ENCODE measurements at regions not wholly inside any gene's neighbourhood (a gene's known extent, or its start where the extent isn't known, plus 50 kb on each side); places are given as distances from the start of the nearest gene placed in this dataset.

DNA sequence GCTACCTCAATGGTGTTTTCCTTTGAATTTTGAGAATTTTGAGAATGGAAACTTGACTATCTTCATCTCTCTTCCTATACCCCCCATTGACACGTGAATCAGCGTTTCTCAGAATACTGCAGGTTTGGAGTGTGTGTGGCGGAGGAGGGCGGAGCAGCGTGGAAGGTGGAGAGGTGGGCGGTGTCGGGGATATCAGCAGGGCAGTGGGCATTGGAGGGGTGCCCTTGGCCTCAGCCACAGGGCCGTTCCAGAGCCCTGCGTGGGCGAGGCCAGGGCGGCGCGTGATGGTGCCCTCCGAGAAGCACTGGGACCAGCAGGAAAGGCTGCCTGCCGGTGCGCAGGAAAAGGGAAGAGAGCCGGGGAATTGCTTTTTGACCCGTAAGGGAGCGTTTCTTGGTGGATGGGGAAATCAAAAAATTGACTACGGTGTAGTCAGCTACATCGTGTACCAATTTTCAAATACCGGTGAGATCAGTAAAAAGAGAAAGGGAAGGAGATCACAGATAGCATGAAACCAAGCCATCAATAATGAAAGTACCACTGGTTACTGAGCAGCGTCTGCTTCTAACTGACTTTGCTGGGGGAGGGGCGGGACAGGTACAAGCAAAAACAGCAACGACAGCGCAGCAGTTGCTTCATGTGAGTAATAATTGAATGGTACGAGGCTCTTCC is 82.7 kb upstream of the DUSP22 start:
- DNase-seq (ENCODE audit: low spot score): no peak

DNA sequence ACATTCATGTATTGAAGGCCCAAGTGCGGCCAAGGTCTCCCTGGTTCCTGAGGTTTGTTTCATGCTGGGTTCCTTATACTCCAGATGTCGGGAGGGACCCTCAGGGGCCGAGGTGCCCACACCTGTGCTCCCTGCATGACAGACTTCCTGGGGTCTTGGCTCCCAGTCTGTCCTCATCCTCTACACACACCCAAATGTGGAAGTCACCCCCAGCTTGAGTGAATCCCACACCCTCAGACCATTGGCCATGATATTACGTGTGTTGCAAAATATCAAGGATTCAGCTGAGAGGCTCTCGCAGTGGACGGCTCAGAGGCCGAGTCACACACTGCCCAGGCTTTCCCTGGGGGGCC is 82.2 kb upstream of the DUSP22 start:
- DNase-seq (ENCODE audit: low spot score): no peak

DNA sequence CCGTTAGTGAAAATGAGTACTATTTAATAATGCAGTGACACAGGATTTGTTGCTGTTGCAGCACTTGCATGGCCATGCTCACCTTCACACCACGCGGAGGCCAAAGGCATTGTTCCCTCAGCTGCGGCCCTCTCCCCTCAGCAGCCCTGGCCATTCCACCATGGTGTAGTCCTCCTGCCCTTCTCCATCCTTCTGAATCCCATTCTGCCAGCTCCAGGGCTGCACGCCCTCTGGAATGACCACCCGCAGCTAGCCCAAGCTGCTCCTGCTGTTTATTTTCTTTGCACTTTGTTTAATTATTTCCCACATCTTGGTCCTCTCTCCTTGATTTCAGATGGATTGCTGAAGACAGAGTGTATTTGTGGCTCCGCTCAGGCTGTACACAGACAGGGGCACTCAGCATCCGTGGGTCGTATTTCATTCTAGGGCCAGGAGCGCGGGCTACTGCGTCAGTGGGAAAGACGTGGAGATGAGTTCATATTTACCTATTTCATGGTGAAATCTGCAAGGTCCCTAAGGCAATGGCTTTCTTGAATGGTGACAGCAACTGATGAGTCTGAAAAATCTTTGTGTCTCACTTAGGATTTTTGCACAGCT is 81.4 kb upstream of the DUSP22 start:
- DNase-seq (ENCODE audit: low spot score): no peak

DNA sequence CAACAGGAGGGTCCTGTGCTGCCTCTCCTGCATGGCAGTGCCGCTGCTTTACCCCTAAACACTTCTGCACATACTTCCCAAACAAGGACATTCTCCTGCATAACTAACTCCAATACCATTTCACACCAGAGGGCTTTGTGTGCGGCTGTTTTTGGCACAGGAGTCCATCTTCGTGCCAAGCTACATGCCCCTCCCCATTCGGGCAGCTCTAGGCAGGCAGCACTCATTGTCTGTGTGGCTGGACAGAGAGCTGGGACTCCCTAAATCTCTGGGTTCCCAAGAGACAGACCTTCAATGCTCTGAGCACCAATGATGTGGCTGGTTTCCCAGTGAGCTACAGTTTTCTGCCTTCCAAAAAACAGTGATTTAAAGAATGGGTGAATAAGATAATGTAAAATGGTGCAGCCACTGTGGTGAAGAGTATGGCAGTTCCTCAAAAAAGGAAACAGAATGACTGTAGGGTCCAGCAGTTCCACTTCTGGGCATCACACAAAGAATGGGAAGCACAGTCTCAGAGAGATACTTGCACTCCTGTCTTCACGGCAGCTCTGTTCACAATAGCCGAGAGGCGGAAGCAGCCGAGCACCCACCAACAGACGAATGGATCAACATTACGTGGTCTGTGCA is 80.3 kb upstream of the DUSP22 start:
- DNase-seq (ENCODE audit: low spot score): no peak

DNA sequence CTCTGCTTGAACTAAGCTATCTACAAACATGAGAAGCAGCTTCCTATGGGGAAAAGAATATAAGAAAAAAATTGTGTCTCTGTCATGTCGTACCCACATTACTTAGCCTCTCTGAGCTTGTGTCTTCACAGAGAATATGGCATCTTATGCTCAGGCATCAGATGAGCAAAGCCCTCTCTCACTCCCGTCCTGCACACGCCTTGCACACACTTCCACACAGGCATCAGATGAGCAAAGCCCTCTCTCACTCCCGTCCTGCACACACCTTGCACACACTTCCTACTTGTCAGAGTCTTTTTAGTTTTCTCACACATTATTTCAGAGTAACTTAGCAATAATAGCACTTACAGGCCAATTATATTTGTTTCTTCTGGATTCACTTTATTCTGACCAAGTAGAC is 79.0 kb upstream of the DUSP22 start:
- DNase-seq (ENCODE audit: low spot score): no peak

DNA sequence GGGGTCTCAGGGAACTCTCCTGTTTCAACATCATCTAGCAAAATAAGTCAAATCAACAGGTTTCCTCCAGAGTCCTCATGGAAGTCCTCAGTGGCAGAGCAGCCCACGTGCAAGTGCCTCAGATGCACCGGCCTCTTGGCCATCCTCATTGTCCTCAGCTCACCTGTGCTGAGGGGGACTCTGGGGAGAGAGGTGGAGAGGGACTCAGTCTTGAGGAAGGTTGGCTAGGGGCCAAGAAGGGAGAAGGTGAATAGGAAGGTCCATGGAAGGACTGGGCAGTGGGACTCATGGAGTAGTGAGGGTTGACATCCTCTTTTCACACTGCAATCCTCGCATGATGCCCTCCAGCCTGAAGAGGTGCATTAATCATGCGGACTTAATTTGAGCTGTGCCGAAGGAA is 77.9 kb upstream of the DUSP22 start:
- no peak for DNase-seq (ENCODE audit: low spot score)

GRCh38 chr6:215335-216034 is 76.8 kb upstream of the DUSP22 start:
- no peak for DNase-seq (ENCODE audit: low spot score)

DNA sequence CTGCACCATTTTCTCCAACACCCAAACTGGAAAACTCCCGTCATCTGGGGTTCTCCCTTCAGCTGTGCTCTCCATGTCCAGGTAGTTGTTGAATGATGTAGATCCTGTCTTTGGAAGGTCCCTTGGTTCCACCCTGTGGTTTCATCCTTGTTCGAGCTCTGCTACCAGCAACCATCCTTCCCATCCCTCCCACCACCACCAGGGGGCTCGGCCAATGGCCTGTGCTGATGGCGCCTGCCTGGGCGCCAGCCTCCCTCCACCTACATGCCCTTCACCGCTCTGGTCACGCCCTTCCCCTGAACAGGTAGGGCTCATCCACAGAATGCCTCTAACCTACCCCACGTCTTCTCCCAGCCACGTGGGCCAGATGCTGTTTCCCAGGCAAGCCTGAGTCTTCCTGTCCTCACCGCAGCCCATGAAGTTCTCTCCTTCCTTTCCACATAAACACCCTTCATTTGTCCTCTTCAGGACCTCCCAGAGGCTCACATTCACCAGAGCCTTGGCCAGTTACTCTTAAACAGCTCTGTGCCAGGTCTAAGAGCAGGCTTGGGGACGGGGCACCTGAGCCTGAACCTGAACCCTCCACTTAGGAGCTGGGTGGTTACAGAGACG is 75.1 kb upstream of the DUSP22 start:
- DNase-seq (ENCODE audit: low spot score): no peak

DNA sequence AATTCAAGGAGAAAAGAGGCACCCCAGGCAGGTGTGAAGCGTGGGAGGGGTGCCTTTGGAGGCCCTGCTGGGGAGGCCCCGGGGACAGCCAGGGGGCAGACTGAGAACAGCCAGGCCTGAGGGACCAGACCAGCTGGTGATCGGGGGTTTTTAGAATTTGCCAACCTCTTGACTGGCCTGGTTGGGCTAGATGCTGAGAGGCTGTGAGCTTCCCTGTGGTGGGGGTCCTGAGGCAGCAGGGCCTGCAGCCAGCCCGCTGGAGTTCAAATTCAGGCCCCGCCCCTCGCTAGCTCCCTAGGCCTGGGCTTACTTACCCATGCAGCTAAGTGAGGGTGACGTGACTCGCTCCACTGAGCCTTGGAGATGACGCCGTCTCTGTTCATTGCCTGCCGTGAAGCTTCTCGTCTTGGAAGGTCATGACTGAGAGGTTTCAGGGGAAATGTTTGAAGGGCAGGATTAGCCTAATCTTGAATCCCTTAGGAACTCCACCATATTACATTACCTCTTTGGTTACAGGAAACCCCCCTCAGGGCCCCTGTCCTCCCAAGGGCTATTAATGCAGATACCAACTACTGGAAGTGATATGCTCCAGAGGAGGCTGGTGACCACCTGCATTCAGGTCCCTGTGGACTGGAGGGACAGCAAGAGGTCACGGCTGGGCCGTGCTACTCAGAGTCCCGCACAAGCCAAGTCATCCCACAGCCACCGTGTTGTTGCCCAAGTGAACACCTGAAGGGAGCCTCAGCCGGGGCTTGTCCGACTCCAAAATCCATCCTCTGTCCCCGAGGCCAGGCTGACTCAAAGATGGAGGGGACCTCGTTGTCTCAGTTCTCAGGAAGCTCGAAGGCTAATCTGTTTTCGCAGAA is 73.9 kb upstream of the DUSP22 start:
- DNase-seq (ENCODE audit: low spot score): no peak

GRCh38 chr6:219019-219570 is 73.2 kb upstream of the DUSP22 start:
- DNase-seq (ENCODE audit: low spot score): no peak

DNA sequence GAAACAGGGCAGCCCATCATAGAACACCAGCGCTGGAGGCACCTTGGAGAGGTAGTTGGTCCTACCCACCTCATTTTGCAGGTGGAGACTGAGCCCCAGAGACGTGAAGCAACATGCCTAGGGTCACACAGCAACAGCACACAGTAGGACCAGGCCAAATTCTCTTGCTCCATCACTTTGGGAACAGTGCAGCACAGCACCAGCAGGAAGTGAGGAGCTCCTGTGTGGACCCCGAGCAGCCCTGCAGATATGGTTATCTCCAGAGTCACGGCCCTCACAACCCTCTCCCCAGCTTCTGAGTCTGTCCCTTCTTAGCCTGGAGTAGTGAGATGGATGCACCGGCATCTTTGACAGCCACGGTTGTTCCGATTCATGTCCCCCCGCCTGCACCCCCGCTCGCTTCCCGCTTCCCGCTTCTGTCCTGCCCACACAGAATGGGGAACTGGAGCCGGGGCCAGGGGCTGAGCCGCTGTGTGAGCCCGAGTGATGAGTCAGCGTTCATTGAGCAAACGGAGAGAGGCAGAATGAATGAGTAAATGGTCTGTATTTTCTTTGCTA is 72.6 kb upstream of the DUSP22 start:
- DNase-seq (ENCODE audit: low spot score): no peak

DNA sequence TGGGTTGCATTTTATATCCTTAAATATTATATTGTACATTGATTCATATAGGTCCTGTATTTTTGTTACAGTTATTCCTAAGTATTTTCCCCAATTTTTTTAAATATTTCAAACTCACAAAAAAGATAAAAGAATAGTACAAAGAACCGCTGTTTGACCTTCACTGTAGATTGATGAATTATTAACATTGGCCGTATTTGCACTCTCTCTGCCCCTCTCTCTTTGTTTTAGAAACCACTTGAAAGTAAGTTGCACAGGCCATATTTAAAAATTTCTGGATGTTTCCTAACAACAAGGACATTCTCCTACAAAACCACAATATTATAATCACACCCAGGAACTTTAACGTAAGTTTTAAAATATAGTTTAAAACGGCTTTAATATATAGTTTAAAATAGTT is 72.0 kb upstream of the DUSP22 start:
- no peak for DNase-seq (ENCODE audit: low spot score)

GRCh38 chr6:220721-221475 is 71.4 kb upstream of the DUSP22 start:
- DNase-seq (ENCODE audit: low spot score): no peak

DNA sequence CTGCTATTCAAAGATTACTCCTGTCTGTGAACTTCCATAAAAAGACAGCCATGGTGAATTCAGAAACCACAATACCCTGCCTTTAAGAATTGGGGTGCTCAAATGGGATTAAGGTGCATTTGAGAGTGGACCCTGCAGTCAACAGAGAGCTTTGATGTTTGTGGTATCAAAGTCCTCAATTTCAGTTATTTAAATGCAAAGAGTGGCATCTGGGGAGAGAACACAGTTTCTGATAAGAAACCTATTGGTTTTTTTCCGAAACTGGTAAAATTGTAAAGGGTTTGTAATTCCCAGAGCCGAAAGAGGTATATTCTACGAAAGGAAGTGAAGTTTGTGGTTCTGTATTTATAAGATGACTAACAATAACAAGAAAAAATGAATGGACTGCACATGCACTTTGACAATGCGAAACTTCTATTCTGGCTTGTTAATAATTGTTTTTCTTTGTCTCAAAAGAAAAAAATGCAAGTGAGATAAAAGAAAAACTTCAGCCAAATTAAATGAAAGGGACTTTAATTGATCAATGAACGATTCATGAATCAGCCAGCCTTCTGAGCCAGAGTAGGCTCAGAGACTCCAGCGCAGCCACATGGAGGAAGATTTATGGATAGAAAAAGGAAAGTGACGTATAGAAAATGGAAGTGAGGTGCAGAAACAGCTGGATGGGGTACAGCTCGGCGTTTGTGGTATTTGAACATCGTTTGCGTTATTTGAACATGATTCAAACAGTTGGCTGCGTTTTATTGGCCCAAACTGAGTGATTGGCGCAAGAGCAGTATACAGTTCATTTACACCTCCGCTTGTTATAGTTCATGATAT is 70.5 kb upstream of the DUSP22 start:
- no peak for DNase-seq (ENCODE audit: low spot score)

- DNase-seq (ENCODE audit: low spot score): no peak
Observed at GRCh38 chr6:222468-222867, 69.8 kb upstream of the DUSP22 start.

- DNase-seq (ENCODE audit: low spot score): no peak
Observed at GRCh38 chr6:223136-223535, 69.2 kb upstream of the DUSP22 start.

- no peak for DNase-seq (ENCODE audit: low spot score)
Observed at GRCh38 chr6:223763-224162, 68.5 kb upstream of the DUSP22 start.

DNA sequence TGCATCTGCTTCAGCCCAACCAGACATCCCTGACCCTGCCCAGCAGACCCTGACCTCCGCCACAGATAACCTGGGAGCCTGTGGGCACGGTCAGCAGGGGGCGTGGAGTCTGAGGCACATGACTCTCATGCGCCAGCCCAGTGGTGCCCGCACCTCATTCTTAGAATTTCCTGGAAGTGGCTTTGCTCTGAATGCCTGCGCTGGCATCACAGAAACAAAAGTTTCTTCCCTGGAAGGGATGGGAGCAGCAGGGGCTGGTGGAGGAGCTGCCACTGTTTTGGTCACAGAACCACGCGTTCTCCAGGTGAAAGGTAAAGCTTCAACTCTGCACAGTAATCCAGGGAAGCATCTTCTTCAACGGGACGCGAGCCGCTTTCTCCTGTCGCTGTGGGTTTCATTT is 67.9 kb upstream of the DUSP22 start:
- DNase-seq (ENCODE audit: low spot score): no peak

- no peak for DNase-seq (ENCODE audit: low spot score)
Observed at GRCh38 chr6:225121-225721, 67.1 kb upstream of the DUSP22 start.

All from SW480 (cell line).